Stomach (tissue), 4 donors: ENCODE measurements at regions not wholly inside any gene's neighbourhood (a gene's known extent, or its start where the extent isn't known, plus 50 kb on each side); places are given as distances from the start of the nearest gene placed in this dataset.

Experiments used
- POLR2A ChIP-seq, 4 donors: fragments of 450-650 bp; IDR thresholded peaks; one replicate each; pipeline ENCODE4 v1.6.1; 2016; ENCODE audit warnings: antibody characterized with exemption in 4 of 4, control low read depth in 2 of 4, mild to moderate bottlenecking in 1 of 4, moderate library complexity in 1 of 4
- TF ChIP-seq, protein P1 (sequence below), 7 experiments: fragments of 450-650 bp in 4 of 7; fragments of 200-600 bp in 3 of 7; sonication (generic) in 3 of 7; IDR thresholded peaks; one replicate each; pipeline ENCODE4 v1.5.1; 2016 to 2019; ENCODE audit warnings: antibody characterized with exemption in 7 of 7, control low read depth in 2 of 7, mild to moderate bottlenecking in 1 of 7

DNA sequence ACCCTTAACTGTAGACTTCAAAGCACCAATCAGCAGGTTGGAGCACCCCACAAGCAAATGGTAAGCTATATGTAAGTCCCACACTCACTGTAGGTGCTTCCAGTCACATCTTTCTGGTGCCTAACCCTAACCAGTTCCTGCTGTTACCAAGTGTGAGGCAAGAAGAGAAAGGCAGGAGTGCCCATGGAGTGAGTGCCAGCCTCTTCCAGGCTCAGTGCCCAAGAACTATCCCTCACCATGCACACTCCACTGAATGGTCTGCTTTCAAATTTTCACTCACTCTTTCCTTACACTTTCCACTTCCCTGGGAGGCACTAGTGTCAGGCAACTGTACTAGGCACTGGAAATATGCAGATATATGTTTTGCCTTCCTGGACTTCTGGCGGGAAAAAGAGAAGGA is 62.2 kb upstream of the ZDHHC17 start:
- TF ChIP-seq, protein P1, sequence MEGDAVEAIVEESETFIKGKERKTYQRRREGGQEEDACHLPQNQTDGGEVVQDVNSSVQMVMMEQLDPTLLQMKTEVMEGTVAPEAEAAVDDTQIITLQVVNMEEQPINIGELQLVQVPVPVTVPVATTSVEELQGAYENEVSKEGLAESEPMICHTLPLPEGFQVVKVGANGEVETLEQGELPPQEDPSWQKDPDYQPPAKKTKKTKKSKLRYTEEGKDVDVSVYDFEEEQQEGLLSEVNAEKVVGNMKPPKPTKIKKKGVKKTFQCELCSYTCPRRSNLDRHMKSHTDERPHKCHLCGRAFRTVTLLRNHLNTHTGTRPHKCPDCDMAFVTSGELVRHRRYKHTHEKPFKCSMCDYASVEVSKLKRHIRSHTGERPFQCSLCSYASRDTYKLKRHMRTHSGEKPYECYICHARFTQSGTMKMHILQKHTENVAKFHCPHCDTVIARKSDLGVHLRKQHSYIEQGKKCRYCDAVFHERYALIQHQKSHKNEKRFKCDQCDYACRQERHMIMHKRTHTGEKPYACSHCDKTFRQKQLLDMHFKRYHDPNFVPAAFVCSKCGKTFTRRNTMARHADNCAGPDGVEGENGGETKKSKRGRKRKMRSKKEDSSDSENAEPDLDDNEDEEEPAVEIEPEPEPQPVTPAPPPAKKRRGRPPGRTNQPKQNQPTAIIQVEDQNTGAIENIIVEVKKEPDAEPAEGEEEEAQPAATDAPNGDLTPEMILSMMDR (IDR thresholded peaks at IDR 0.05), result no peak
- TF ChIP-seq POLR2A (IDR thresholded peaks at IDR 0.05), result no peak
